ENCODE measurements at regions not wholly inside any gene's neighbourhood (a gene's known extent, or its start where the extent isn't known, plus 50 kb on each side); places are given as distances from the start of the nearest gene placed in this dataset.

DNA sequence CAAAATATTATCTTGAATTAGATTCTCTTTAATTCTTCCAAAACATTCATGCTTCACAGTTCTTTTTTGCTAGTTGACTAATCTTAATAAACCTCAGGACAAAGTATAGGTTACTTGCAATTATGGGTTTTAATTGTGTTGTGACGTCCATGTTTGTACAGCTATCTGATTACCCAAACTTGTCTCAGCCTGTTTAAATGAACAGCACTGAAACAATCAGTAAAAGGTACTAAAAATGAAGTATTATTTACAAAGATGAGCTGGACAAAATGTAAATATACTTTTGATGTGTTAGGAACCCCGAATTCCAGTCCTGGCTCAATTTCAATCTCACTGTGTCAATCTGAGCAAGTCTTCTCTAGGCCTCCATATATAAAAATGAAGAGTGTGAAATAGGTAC lies 57.4 kb upstream of the SLC6A14 start:
- ATAC-seq: no peak
- intact Hi-C loops (cut with micrococcal nuclease; ENCODE audit: unreplicated experiment): no loop called here
- BruUV-seq (replicated peaks): no TSS peak

DNA sequence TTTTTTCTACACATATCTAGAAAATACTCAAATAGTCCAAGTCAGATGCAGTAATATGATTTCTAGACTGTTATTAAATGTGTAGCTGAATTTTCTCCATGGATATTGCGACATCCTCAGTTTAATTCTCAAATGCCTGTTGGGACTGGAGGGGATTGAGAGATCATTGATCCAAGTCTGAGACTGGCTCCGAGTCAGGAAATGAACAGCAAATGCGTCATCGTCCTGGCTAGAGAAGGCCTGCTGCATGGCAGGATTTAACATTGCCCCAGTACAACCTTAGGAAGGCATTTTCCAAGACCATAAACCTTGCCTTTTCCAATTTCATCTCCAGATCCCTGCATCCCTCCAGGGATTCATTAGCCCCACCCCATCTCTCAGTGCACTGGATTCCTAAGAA lies 56.6 kb upstream of the SLC6A14 start:
- DNase-seq (ENCODE audit: low read depth, low spot score): no peak

More for the DNA sequence above, 57.4 kb upstream of the SLC6A14 start:
- DNase-seq (ENCODE audit: low read depth, low spot score): no peak
- in situ Hi-C loops (cut with HindIII; ENCODE audit: low pct_unique_long_range_greater_than_20kb, low sequenced_read_pairs): no loop called here
- TF ChIP-seq POLR2AphosphoS5 (IDR thresholded peaks at IDR 0.05; ENCODE audit: low read depth, low read length): no peak
- TF ChIP-seq, protein P1, sequence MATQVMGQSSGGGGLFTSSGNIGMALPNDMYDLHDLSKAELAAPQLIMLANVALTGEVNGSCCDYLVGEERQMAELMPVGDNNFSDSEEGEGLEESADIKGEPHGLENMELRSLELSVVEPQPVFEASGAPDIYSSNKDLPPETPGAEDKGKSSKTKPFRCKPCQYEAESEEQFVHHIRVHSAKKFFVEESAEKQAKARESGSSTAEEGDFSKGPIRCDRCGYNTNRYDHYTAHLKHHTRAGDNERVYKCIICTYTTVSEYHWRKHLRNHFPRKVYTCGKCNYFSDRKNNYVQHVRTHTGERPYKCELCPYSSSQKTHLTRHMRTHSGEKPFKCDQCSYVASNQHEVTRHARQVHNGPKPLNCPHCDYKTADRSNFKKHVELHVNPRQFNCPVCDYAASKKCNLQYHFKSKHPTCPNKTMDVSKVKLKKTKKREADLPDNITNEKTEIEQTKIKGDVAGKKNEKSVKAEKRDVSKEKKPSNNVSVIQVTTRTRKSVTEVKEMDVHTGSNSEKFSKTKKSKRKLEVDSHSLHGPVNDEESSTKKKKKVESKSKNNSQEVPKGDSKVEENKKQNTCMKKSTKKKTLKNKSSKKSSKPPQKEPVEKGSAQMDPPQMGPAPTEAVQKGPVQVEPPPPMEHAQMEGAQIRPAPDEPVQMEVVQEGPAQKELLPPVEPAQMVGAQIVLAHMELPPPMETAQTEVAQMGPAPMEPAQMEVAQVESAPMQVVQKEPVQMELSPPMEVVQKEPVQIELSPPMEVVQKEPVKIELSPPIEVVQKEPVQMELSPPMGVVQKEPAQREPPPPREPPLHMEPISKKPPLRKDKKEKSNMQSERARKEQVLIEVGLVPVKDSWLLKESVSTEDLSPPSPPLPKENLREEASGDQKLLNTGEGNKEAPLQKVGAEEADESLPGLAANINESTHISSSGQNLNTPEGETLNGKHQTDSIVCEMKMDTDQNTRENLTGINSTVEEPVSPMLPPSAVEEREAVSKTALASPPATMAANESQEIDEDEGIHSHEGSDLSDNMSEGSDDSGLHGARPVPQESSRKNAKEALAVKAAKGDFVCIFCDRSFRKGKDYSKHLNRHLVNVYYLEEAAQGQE (IDR thresholded peaks at IDR 0.05; ENCODE audit: insufficient read depth in 1 of 2, low read depth in 2 of 2, low read length in 1 of 2): no peak
- TF ChIP-seq, protein P2, sequence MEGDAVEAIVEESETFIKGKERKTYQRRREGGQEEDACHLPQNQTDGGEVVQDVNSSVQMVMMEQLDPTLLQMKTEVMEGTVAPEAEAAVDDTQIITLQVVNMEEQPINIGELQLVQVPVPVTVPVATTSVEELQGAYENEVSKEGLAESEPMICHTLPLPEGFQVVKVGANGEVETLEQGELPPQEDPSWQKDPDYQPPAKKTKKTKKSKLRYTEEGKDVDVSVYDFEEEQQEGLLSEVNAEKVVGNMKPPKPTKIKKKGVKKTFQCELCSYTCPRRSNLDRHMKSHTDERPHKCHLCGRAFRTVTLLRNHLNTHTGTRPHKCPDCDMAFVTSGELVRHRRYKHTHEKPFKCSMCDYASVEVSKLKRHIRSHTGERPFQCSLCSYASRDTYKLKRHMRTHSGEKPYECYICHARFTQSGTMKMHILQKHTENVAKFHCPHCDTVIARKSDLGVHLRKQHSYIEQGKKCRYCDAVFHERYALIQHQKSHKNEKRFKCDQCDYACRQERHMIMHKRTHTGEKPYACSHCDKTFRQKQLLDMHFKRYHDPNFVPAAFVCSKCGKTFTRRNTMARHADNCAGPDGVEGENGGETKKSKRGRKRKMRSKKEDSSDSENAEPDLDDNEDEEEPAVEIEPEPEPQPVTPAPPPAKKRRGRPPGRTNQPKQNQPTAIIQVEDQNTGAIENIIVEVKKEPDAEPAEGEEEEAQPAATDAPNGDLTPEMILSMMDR (IDR thresholded peaks at IDR 0.05): no peak
- no peak for TF ChIP-seq SIN3A (IDR thresholded peaks at IDR 0.05; ENCODE audit: borderline replicate concordance, insufficient read depth, low read depth, low read length)
- no peak for TF ChIP-seq TCF7L2 (IDR thresholded peaks at IDR 0.05; ENCODE audit: low read depth, low read length)
- Histone ChIP-seq H3K4me1 (ENCODE audit: control insufficient read depth, insufficient read depth, low read length) (no peaks in the 10 kb centered on the region), H3K36me3 (ENCODE audit: control insufficient read depth, insufficient read depth, low read length) (no peaks in the 10 kb centered on the region), H3K27ac (ENCODE audit: low read length) (no peak overlapping the region), H3K27me3 (ENCODE audit: control insufficient read depth, insufficient read depth, low read length) (no peaks in the 10 kb centered on the region), H3K9me3 (ENCODE audit: control insufficient read depth, insufficient read depth, low read depth, low read length) (no peaks in the 10 kb centered on the region), H3K4me3 (ENCODE audit: low read depth in 2 of 2, low read length in 2 of 2) (no peak overlapping the region)
- ChIA-PET CTCF (no interaction called here), POLR2A (no interaction called here)

More for the DNA sequence above, 56.6 kb upstream of the SLC6A14 start:
- Histone ChIP-seq H3K9me3 (ENCODE audit: control insufficient read depth, insufficient read depth, low read depth, low read length) (no peaks in the 10 kb centered on the region), H3K36me3 (ENCODE audit: control insufficient read depth, insufficient read depth, low read length) (no peaks in the 10 kb centered on the region), H3K4me3 (ENCODE audit: low read depth in 2 of 2, low read length in 2 of 2) (no peak overlapping the region), H3K4me1 (ENCODE audit: control insufficient read depth, insufficient read depth, low read length) (no peaks in the 10 kb centered on the region), H3K27me3 (ENCODE audit: control insufficient read depth, insufficient read depth, low read length) (no peaks in the 10 kb centered on the region), H3K27ac (ENCODE audit: low read length) (no peak overlapping the region)
- intact Hi-C loops (cut with micrococcal nuclease; ENCODE audit: unreplicated experiment): no loop called here
- CTCF ChIA-PET: no interaction called here
- in situ Hi-C loops (cut with HindIII; ENCODE audit: low pct_unique_long_range_greater_than_20kb, low sequenced_read_pairs): no loop called here
- no TSS peak for BruUV-seq (replicated peaks)
- POLR2A ChIA-PET: no interaction called here
- TF ChIP-seq, protein P1 (IDR thresholded peaks at IDR 0.05; ENCODE audit: insufficient read depth in 1 of 2, low read depth in 2 of 2, low read length in 1 of 2): no peak
- TF ChIP-seq SIN3A (IDR thresholded peaks at IDR 0.05; ENCODE audit: borderline replicate concordance, insufficient read depth, low read depth, low read length): no peak
- no peak for TF ChIP-seq TCF7L2 (IDR thresholded peaks at IDR 0.05; ENCODE audit: low read depth, low read length)
- ATAC-seq: no peak
